AG04449 (cell line): ENCODE measurements at regions not wholly inside any gene's neighbourhood (a gene's known extent, or its start where the extent isn't known, plus 50 kb on each side); places are given as distances from the start of the nearest gene placed in this dataset.

Experiments used
- CTCF ChIA-PET: fragments of 350-600 bp; formaldehyde crosslinking; extraction: SDS; loops from one replicate; lab custom pipeline; 2021; ENCODE audit warnings: antibody characterized with exemption; lab: Yijun Ruan, JAX
- POLR2A ChIA-PET: fragments of 400-600, 350-600 bp; formaldehyde crosslinking; extraction: SDS; loops from one replicate; lab custom pipeline; 2020; ENCODE audit warnings: antibody characterized with exemption, inconsistent platforms; lab: Yijun Ruan, JAX
- DNase-seq: peaks from one replicate; pipeline ENCODE4 v3.0.0-alpha.2; 2010; ENCODE audit warnings: low read depth, low spot score
- H3K4me3 ChIP-seq: 2 replicates; pipeline ENCODE4 v1.5.1; 2011; ENCODE audit warnings: low read depth, mild to moderate bottlenecking, control low read depth, low read length
- TF ChIP-seq, protein P1 (sequence below): IDR thresholded peaks from one replicate; pipeline ENCODE4 v1.5.1; 2011; ENCODE audit warnings: mild to moderate bottlenecking, moderate library complexity, low read length, control low read depth, inconsistent platforms; ENCODE audit not compliant: insufficient read depth; ENCODE audit errors: missing control alignments

DNA sequence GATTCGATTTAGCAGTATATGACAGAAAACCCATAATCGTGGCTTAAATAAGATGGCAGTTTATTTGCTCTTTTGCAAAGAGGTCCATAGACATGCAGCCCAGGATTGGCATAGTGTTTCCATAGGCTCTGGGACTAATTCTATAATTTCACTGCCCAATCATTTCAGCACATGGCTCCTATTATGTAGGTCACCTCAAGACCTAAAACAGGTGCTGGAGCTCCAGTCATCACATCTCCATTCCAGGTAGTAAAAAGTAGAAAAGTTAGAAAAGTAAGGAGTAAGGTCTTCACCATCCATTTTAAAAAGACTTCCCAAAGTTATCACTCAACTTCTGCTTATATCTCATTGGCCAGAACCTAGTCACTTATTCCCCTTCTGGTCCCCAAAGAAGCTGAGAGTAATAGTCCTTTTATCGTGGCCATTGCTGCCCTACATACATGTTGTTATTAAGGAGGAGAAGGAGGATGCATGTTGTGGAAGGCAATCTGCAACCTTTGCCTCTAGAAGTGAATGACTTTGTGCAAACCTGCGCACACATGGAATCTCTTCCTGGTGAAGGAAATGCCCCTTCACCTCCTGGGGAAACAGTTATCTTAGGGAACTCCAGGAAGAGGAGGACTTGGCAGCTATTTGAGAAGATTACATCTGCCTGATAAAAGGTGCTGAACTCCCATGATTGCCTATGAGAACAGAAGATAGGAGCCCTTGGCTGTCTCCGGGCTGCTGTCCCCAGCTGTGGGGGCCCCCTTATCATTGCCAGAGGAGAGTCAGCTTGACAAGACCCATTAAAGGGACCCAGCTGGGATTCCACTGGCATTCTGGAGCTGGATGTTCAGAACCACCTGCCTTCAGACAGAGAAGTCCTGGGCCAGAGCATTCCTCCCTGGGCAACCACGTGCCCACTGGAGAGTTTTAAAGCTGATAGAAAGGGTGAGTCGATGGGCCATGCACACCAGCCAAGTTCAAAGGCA lies 330.6 kb upstream of the ZMIZ1 start:
- TF ChIP-seq, protein P1, sequence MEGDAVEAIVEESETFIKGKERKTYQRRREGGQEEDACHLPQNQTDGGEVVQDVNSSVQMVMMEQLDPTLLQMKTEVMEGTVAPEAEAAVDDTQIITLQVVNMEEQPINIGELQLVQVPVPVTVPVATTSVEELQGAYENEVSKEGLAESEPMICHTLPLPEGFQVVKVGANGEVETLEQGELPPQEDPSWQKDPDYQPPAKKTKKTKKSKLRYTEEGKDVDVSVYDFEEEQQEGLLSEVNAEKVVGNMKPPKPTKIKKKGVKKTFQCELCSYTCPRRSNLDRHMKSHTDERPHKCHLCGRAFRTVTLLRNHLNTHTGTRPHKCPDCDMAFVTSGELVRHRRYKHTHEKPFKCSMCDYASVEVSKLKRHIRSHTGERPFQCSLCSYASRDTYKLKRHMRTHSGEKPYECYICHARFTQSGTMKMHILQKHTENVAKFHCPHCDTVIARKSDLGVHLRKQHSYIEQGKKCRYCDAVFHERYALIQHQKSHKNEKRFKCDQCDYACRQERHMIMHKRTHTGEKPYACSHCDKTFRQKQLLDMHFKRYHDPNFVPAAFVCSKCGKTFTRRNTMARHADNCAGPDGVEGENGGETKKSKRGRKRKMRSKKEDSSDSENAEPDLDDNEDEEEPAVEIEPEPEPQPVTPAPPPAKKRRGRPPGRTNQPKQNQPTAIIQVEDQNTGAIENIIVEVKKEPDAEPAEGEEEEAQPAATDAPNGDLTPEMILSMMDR: no peak

GRCh38 chr10:78738861-78739260 lies 329.9 kb upstream of the ZMIZ1 start:
- no peak for DNase-seq
- ChIA-PET POLR2A (no interaction called here), CTCF (no interaction called here)
- no peak overlapping the region for H3K4me3 ChIP-seq
- TF ChIP-seq, protein P1: no peak

More for the DNA sequence above, 330.6 kb upstream of the ZMIZ1 start:
- no peak overlapping the region for H3K4me3 ChIP-seq
- POLR2A ChIA-PET: no interaction called here
- CTCF ChIA-PET: no interaction called here
- no peak for DNase-seq

- DNase-seq: no peak
- no peak overlapping the region for H3K4me3 ChIP-seq
- TF ChIP-seq, protein P1: no peak
- ChIA-PET POLR2A (no interaction called here), CTCF (no interaction called here)
Measured at GRCh38 chr10:78739444-78740053, 329.2 kb upstream of the ZMIZ1 start.

- ChIA-PET CTCF (interaction anchor here (0.8 kb wide), 1 partner anchor 14 kb away, joined by 3 read pairs; no protein-coding TSS in a partner anchor), POLR2A (no interaction called here)
- no peak for DNase-seq
- H3K4me3 ChIP-seq: no peak overlapping the region
- TF ChIP-seq, protein P1: no peak
Measured at GRCh38 chr10:78740976-78741915, 327.5 kb upstream of the ZMIZ1 start.

DNA sequence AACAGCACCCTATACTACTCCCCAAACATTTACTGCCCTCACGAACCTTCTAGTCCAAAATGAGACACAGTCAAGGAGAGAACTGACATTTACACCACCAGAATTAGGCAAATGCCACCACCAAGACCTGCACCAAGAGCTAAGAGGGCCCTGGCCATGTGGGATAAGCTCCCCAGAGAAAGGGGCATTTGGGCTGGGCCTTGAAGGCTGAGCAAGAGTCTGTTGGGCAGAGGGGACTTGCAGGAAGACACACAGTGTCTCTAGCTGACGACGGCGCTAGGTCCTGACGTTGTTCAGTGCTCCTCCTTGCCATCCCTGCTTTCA lies 326.4 kb upstream of the ZMIZ1 start:
- H3K4me3 ChIP-seq: no peak overlapping the region
- POLR2A ChIA-PET: no interaction called here
- CTCF ChIA-PET: interaction anchor here (1.7 kb wide), 1 partner anchor 10 kb away, joined by 5 read pairs; no protein-coding TSS in a partner anchor
- no peak for DNase-seq
- TF ChIP-seq, protein P1: no peak
